ENCODE measurements at regions not wholly inside any gene's neighbourhood (a gene's known extent, or its start where the extent isn't known, plus 50 kb on each side); places are given as distances from the start of the nearest gene placed in this dataset.

- intact Hi-C loops (cut with DNase I) = no loop called here
- DNase-seq (ENCODE audit: missing footprints) = no peak
- no peak for ATAC-seq
These were observed 414.2 kb downstream of the PTPRU start for GRCh38 chr1:29650476-29650875.

GRCh38 chr1:29650041-29650400 is 413.7 kb downstream of the PTPRU start:
- ATAC-seq = no peak
- no peak for DNase-seq (ENCODE audit: missing footprints)
- intact Hi-C loops (cut with DNase I) = no loop called here

- DNase-seq (ENCODE audit: missing footprints) (no peak), ATAC-seq (no peak)
- intact Hi-C loops (cut with DNase I) = no loop called here
These were observed 413.1 kb downstream of the PTPRU start for GRCh38 chr1:29649189-29650040.

- ATAC-seq (no peak), DNase-seq (ENCODE audit: missing footprints) (no peak)
- intact Hi-C loops (cut with DNase I) = no loop called here
These were observed 412.5 kb downstream of the PTPRU start for GRCh38 chr1:29648798-29649188.

- no peak for DNase-seq (ENCODE audit: missing footprints)
- ATAC-seq = no peak
- intact Hi-C loops (cut with DNase I) = no loop called here
These were observed 411.7 kb downstream of the PTPRU start for GRCh38 chr1:29648026-29648425.

GRCh38 chr1:29647581-29647980 is 411.3 kb downstream of the PTPRU start:
- DNase-seq (ENCODE audit: missing footprints) (no peak), ATAC-seq (no peak)
- intact Hi-C loops (cut with DNase I) = no loop called here

- intact Hi-C loops (cut with DNase I) = no loop called here
- no peak for DNase-seq (ENCODE audit: missing footprints)
- no peak for ATAC-seq
These were observed 409.9 kb downstream of the PTPRU start for GRCh38 chr1:29646161-29646775.

- DNase-seq (ENCODE audit: missing footprints) (no peak), ATAC-seq (no peak)
- intact Hi-C loops (cut with DNase I) = no loop called here
These were observed 409.3 kb downstream of the PTPRU start for GRCh38 chr1:29645586-29645985.

- intact Hi-C loops (cut with DNase I) = no loop called here
- ATAC-seq (no peak), DNase-seq (ENCODE audit: missing footprints) (no peak)
These were observed 408.5 kb downstream of the PTPRU start for GRCh38 chr1:29644812-29645211.

GRCh38 chr1:29643838-29644440 is 407.6 kb downstream of the PTPRU start:
- intact Hi-C loops (cut with DNase I) = no loop called here
- no peak for ATAC-seq
- no peak for DNase-seq (ENCODE audit: missing footprints)

GRCh38 chr1:29643281-29643680 is 407.0 kb downstream of the PTPRU start:
- ATAC-seq (no peak), DNase-seq (ENCODE audit: missing footprints) (no peak)
- intact Hi-C loops (cut with DNase I) = no loop called here

- DNase-seq (ENCODE audit: missing footprints) = no peak
- ATAC-seq = no peak
- intact Hi-C loops (cut with DNase I) = no loop called here
These were observed 406.2 kb downstream of the PTPRU start for GRCh38 chr1:29642519-29642918.

- intact Hi-C loops (cut with DNase I) = no loop called here
- no peak for ATAC-seq
- no peak for DNase-seq (ENCODE audit: missing footprints)
These were observed 405.6 kb downstream of the PTPRU start for GRCh38 chr1:29641921-29642320.

- ATAC-seq = no peak
- intact Hi-C loops (cut with DNase I) = no loop called here
- no peak for DNase-seq (ENCODE audit: missing footprints)
These were observed 404.1 kb downstream of the PTPRU start for GRCh38 chr1:29640428-29640785.

- intact Hi-C loops (cut with DNase I) = no loop called here
These were observed 403.6 kb downstream of the PTPRU start for GRCh38 chr1:29639741-29640427.

GRCh38 chr1:29639156-29639736 is 402.9 kb downstream of the PTPRU start:
- intact Hi-C loops (cut with DNase I) = no loop called here
- no peak for DNase-seq (ENCODE audit: missing footprints)
- ATAC-seq = no peak

More at GRCh38 chr1:29639741-29640427, 403.6 kb downstream of the PTPRU start:
- ATAC-seq = no peak
- no peak for DNase-seq (ENCODE audit: missing footprints)

GRCh38 chr1:29638281-29638680 is 402.0 kb downstream of the PTPRU start:
- intact Hi-C loops (cut with DNase I) = no loop called here
- ATAC-seq = no peak
- no peak for DNase-seq (ENCODE audit: missing footprints)

- DNase-seq (ENCODE audit: missing footprints) (no peak), ATAC-seq (no peak)
- intact Hi-C loops (cut with DNase I) = no loop called here
These were observed 400.6 kb downstream of the PTPRU start for GRCh38 chr1:29636936-29637335.

GRCh38 chr1:29635501-29636263 is 399.4 kb downstream of the PTPRU start:
- intact Hi-C loops (cut with DNase I) = no loop called here
- ATAC-seq (no peak), DNase-seq (ENCODE audit: missing footprints) (no peak)
